ENCODE measurements at regions not wholly inside any gene's neighbourhood (a gene's known extent, or its start where the extent isn't known, plus 50 kb on each side); places are given as distances from the start of the nearest gene placed in this dataset.

DNA sequence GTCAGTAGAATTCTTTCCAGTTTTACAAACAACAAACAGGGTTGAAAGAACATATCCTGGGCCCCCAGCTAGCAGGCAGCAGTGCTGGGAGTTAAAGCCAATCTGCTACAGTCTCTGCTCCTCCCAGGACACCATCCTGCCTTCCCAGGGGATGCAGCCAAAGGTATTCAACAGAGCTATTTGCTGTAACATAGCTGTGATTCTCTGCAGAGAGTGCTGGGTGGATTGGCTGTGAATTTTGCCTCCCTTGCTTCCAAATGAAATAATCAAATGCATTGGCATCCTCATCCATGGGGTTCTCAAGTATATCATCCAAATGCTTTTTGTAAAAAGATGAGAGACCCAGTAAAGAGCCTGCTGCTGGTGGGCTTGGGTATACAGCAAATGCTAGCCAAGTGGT is 124.3 kb downstream of the NPIPB5 start:
- Histone ChIP-seq H3K36me3 (ENCODE audit: control insufficient read depth, insufficient read depth, low read length) (no peaks in the 10 kb centered on the region), H3K4me1 (replicated peaks in 1 of 2; ENCODE audit: control insufficient read depth in 2 of 2, insufficient read depth in 2 of 2, low read length in 2 of 2) (no peaks in the 10 kb centered on the region), H3K79me2 (ENCODE audit: control insufficient read depth, insufficient read depth, low read length) (no peaks in the 10 kb centered on the region), H3K27me3 (ENCODE audit: control insufficient read depth in 2 of 2, insufficient read depth in 2 of 2, low read length in 2 of 2) (0 out of 5 replicates have a peak, but pooled peaks cover 0 to 4% of the 10 kb centered on the region in 2 experiments), H2AFZ (ENCODE audit: low read depth, low read length) (no peak overlapping the region), H3K9me3 (replicated peaks; ENCODE audit: control insufficient read depth, insufficient read depth, low read depth, low read length) (no peaks in the 10 kb centered on the region), H4K20me1 (replicated peaks; ENCODE audit: control insufficient read depth, insufficient read depth, low read length) (no peaks in the 10 kb centered on the region), H3K4me2 (ENCODE audit: insufficient read depth, low read length) (no peak overlapping the region), H3K9ac (ENCODE audit: insufficient read depth in 1 of 2, low read depth in 2 of 2, low read length in 2 of 2) (no peak overlapping the region), H3K9me1 (ENCODE audit: control insufficient read depth, insufficient read depth, low read length) (no peaks in the 10 kb centered on the region), H3K4me3 (no peak overlapping the region), H3K27ac (ENCODE audit: extremely low read depth, low read depth, low read length) (no peak overlapping the region)
- DNase-seq (ENCODE audit: extremely low read depth in 1 of 4, low spot score in 3 of 4) (no peak), FAIRE-seq (no peak), ATAC-seq (no peak)
- POLR2A ChIA-PET: interaction anchor here (1.2 kb wide), 1 partner anchor 16 kb away, joined by 3 read pairs; no protein-coding TSS in a partner anchor
- intact Hi-C loops (cut with micrococcal nuclease): no loop called here
- BruUV-seq (replicated peaks): no TSS peak
- in situ Hi-C loops (cut with MboI): no loop called here
- CTCF ChIA-PET (ENCODE audit: low intra/inter-chr PET ratio): no interaction called here
- no peak for TF ChIP-seq MYNN (IDR thresholded peaks at IDR 0.05)
- no peak for TF ChIP-seq MYNN (CRISPR knock-in tag; IDR thresholded peaks at IDR 0.05)
- no peak for TF ChIP-seq ELF2 (CRISPR knock-in tag; IDR thresholded peaks at IDR 0.05)
- TF ChIP-seq HMG20B (CRISPR knock-in tag; IDR thresholded peaks at IDR 0.05): no peak
- TF ChIP-seq XRCC3 (IDR thresholded peaks at IDR 0.05): no peak
- TF ChIP-seq ERF (CRISPR knock-in tag; IDR thresholded peaks at IDR 0.05): no peak
- no peak for TF ChIP-seq ZC3H4 (CRISPR knock-in tag; IDR thresholded peaks at IDR 0.05; ENCODE audit: borderline replicate concordance)
- TF ChIP-seq STAT5B (CRISPR knock-in tag; IDR thresholded peaks at IDR 0.05): no peak
- TF ChIP-seq, protein P1, sequence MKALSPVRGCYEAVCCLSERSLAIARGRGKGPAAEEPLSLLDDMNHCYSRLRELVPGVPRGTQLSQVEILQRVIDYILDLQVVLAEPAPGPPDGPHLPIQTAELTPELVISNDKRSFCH (CRISPR knock-in tag; IDR thresholded peaks at IDR 0.05): no peak
- TF ChIP-seq, protein P1 (tag; IDR thresholded peaks at IDR 0.05): no peak
- TF ChIP-seq NR4A1 (CRISPR knock-in tag; IDR thresholded peaks at IDR 0.05): no peak
- TF ChIP-seq NR4A1 (tag; IDR thresholded peaks at IDR 0.05): no peak
- TF ChIP-seq SMARCC2 (IDR thresholded peaks at IDR 0.05; ENCODE audit: low read depth): no peak
- TF ChIP-seq OTX1 (CRISPR knock-in tag; IDR thresholded peaks at IDR 0.05): no peak
- no peak for TF ChIP-seq FOXM1 (IDR thresholded peaks at IDR 0.05; ENCODE audit: low read depth)
- TF ChIP-seq FOXM1 (CRISPR knock-in tag; IDR thresholded peaks at IDR 0.05; ENCODE audit: low read depth): no peak

Data from K562 (cell line).